Suppressor macrophage (primary cell): ENCODE measurements at regions not wholly inside any gene's neighbourhood (a gene's known extent, or its start where the extent isn't known, plus 50 kb on each side); places are given as distances from the start of the nearest gene placed in this dataset.
"Not testable (repeated sequence)": the region's sequence is repeated elsewhere in the genome, so short reads cannot be mapped to it uniquely, and the experiment has no call there.

Experiments used
- DNase-seq, 4 experiments: peaks; one replicate each; pipeline ENCODE4 v3.0.0-alpha.2; 2020 to 2022

GRCh38 chr12:114616081-114616480 is 67.9 kb downstream of the TBX3 start:
- no peak for DNase-seq

GRCh38 chr12:114614040-114614439 is 69.9 kb downstream of the TBX3 start:
- DNase-seq, result no peak

- no peak for DNase-seq
Observed at GRCh38 chr12:114612062-114612461, 71.9 kb downstream of the TBX3 start.

- no peak for DNase-seq
Observed at GRCh38 chr12:114611145-114612018, 72.6 kb downstream of the TBX3 start.

- no peak for DNase-seq
Observed at GRCh38 chr12:114608509-114608908, 75.5 kb downstream of the TBX3 start.

- DNase-seq, result no peak
Observed at GRCh38 chr12:114605918-114606317, 78.1 kb downstream of the TBX3 start.

- DNase-seq, result no peak
Observed at GRCh38 chr12:114604606-114605005, 79.4 kb downstream of the TBX3 start.

GRCh38 chr12:114600584-114600983 is 83.4 kb downstream of the TBX3 start:
- not testable (repeated sequence) for DNase-seq

- DNase-seq, result no peak
Observed at GRCh38 chr12:114598111-114598510, 85.9 kb downstream of the TBX3 start.

GRCh38 chr12:114592946-114593345 is 91.0 kb downstream of the TBX3 start:
- no peak for DNase-seq

GRCh38 chr12:114588061-114588460 is 95.9 kb downstream of the TBX3 start:
- DNase-seq, result no peak

- no peak for DNase-seq
Observed at GRCh38 chr12:114580306-114580705, 103.7 kb downstream of the TBX3 start.

- no peak for DNase-seq
Observed at GRCh38 chr12:114579389-114579788, 104.6 kb downstream of the TBX3 start.

GRCh38 chr12:114562654-114563053 is 121.3 kb downstream of the TBX3 start:
- no peak for DNase-seq

- no peak for DNase-seq
Observed at GRCh38 chr12:114555451-114555850, 128.5 kb downstream of the TBX3 start.

GRCh38 chr12:114547636-114548035 is 136.3 kb downstream of the TBX3 start:
- DNase-seq, result no peak

- no peak for DNase-seq
Observed at GRCh38 chr12:114530417-114530816, 124.5 kb upstream of the TBX5 start.

GRCh38 chr12:114529966-114530365 is 124.0 kb upstream of the TBX5 start:
- DNase-seq, result no peak

GRCh38 chr12:114528766-114529165 is 122.8 kb upstream of the TBX5 start:
- DNase-seq, result no peak

GRCh38 chr12:114521160-114521559 is 115.2 kb upstream of the TBX5 start:
- DNase-seq, result not testable (repeated sequence)

- DNase-seq, result no peak
Observed at GRCh38 chr12:114512351-114512750, 106.4 kb upstream of the TBX5 start.

GRCh38 chr12:114508529-114509129 is 102.7 kb upstream of the TBX5 start:
- DNase-seq, result peak; percentile 68 to 77 (median 76)

- no peak for DNase-seq
Observed at GRCh38 chr12:114506651-114507050, 100.7 kb upstream of the TBX5 start.

- no peak for DNase-seq
Observed at GRCh38 chr12:114504311-114504710, 98.4 kb upstream of the TBX5 start.
